IgD-negative memory B cell (primary cell): ENCODE measurements at regions not wholly inside any gene's neighbourhood (a gene's known extent, or its start where the extent isn't known, plus 50 kb on each side); places are given as distances from the start of the nearest gene placed in this dataset.
"Not testable (repeated sequence)": the region's sequence is repeated elsewhere in the genome, so short reads cannot be mapped to it uniquely, and the experiment has no call there.

Experiments used
- H3K27ac Mint-ChIP-seq, 3 donors: one replicate each; pipeline ENCODE4 v1.8.0; 2020 to 2022; ENCODE audit warnings: mild to moderate bottlenecking in 3 of 3, mixed read lengths in 3 of 3, moderate library complexity in 1 of 3
- H3K27me3 Mint-ChIP-seq: one replicate; pipeline ENCODE4 v1.8.0; 2021; ENCODE audit warnings: mixed read lengths
- H3K36me3 Mint-ChIP-seq: one replicate; pipeline ENCODE4 v1.8.0; 2020; ENCODE audit warnings: mild to moderate bottlenecking, mixed read lengths
- H3K4me1 Mint-ChIP-seq, 3 donors: one replicate each; pipeline ENCODE4 v1.8.0; 2020 to 2022; ENCODE audit warnings: mixed read lengths in 3 of 3, mild to moderate bottlenecking in 1 of 3
- H3K4me3 Mint-ChIP-seq, 4 donors: one replicate each; pipeline ENCODE4 v1.8.0; 2020 to 2022; ENCODE audit warnings: mild to moderate bottlenecking in 4 of 4, mixed read lengths in 4 of 4, moderate library complexity in 3 of 4
- H3K9me3 Mint-ChIP-seq, 3 donors: one replicate each; pipeline ENCODE4 v1.8.0; 2020 to 2021; ENCODE audit warnings: mixed read lengths in 3 of 3, mild to moderate bottlenecking in 1 of 3

GRCh38 chr5:28877050-28877449, 1838.7 kb upstream of the CDH9 start:
- Mint-ChIP-seq H3K27me3 (no peaks in the 10 kb centered on the region), H3K4me3 (no peak overlapping the region), H3K36me3 (peaks cover 2% of the 10 kb centered on the region), H3K4me1 (no peaks in the 10 kb centered on the region), H3K9me3 (peaks cover 2 to 4% (median 4%) of the 10 kb centered on the region in 3 donors), H3K27ac (no peak overlapping the region)

GRCh38 chr5:28864006-28864405, 1825.6 kb upstream of the CDH9 start:
- Mint-ChIP-seq H3K4me3 (no peak overlapping the region), H3K9me3 (peaks cover 0 to 9% (median 0%) of the 10 kb centered on the region in 3 donors), H3K27me3 (no peaks in the 10 kb centered on the region), H3K36me3 (no peaks in the 10 kb centered on the region), H3K27ac (no peak overlapping the region), H3K4me1 (no peaks in the 10 kb centered on the region)

DNA sequence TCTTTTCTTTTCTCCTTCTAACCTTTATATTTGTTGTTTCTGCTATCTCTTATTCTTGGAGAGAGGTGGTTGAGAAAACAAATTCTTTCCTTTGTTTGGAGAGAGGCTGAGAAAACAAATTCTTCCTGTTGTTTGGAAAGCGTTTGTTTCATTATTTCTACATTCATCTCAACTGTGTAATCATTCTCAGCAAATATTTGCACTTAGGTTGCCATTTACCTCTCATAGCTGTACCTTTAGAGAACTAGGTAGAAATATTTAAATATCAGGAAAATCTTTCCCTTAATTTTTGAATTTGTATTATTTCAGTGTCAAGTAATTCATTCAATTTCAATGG, 1824.4 kb upstream of the CDH9 start:
- no peaks in the 10 kb centered on the region for H3K4me1 Mint-ChIP-seq
- H3K4me3 Mint-ChIP-seq = no peak overlapping the region
- no peaks in the 10 kb centered on the region for H3K36me3 Mint-ChIP-seq
- H3K27ac Mint-ChIP-seq = no peak overlapping the region
- H3K9me3 Mint-ChIP-seq = peaks cover 0 to 10% (median 0%) of the 10 kb centered on the region in 3 donors
- H3K27me3 Mint-ChIP-seq = no peaks in the 10 kb centered on the region

GRCh38 chr5:28862137-28862859, 1823.9 kb upstream of the CDH9 start:
- no peaks in the 10 kb centered on the region for H3K27me3 Mint-ChIP-seq
- no peak overlapping the region for H3K4me3 Mint-ChIP-seq
- H3K27ac Mint-ChIP-seq = no peak overlapping the region
- no peaks in the 10 kb centered on the region for H3K4me1 Mint-ChIP-seq
- H3K9me3 Mint-ChIP-seq = peaks cover 0 to 10% (median 0%) of the 10 kb centered on the region in 3 donors
- no peaks in the 10 kb centered on the region for H3K36me3 Mint-ChIP-seq

DNA sequence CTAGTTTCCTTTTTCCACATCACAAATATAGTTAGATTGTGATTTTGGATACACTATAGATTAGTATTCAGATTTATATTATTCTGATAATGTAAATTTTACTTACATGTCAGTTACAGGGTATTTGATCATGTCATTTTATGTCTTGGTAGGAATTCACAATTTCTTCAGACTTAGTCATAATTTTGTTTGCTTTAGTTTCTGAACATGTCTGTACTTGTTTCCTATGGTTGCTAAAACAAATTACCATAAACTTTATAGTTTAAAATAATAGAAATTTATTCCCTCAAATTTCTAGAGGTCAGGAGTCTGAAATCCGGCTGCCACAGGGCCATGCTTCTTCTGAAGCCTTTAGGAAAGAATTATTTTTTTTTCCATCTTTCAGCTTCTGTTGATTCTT, 1817.2 kb upstream of the CDH9 start:
- Mint-ChIP-seq H3K36me3 (no peaks in the 10 kb centered on the region), H3K27me3 (no peaks in the 10 kb centered on the region), H3K4me1 (no peaks in the 10 kb centered on the region), H3K27ac (no peak overlapping the region), H3K9me3 (peaks cover 3 to 11% (median 3%) of the 10 kb centered on the region in 3 donors), H3K4me3 (no peak overlapping the region)

DNA sequence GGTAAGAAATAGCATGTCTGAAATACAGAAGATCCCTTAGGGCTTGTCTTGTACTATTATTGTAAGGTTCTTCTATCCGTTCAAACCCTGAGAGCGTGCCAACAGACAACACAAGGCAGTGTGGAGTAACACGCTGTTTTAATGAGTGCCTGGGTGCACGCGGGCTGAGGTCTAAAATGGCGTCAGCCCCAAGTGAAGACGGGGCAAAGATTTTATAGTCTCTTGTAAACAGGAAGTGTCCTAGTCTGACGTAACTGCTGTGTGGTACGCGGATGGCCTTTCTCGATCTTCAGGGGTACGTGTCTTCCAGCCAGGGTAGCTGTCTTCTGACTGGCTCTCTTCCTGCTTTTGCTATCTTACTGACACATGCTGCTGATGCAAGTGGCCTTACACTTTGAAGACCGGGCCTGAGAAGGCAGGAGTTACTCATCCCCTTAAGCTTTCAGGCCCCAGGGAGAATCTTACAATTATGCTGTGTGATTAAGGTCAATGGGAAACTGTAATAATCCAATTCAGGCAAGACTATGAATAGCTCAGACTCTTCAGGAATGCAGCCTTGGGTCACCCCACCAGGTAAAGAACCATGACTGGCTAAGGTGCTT, 1812.0 kb upstream of the CDH9 start:
- H3K36me3 Mint-ChIP-seq = no peaks in the 10 kb centered on the region
- no peaks in the 10 kb centered on the region for H3K4me1 Mint-ChIP-seq
- no peaks in the 10 kb centered on the region for H3K27me3 Mint-ChIP-seq
- H3K27ac Mint-ChIP-seq = no peak overlapping the region
- no peak overlapping the region for H3K4me3 Mint-ChIP-seq
- peaks cover 3 to 15% (median 4%) of the 10 kb centered on the region in 3 donors for H3K9me3 Mint-ChIP-seq

DNA sequence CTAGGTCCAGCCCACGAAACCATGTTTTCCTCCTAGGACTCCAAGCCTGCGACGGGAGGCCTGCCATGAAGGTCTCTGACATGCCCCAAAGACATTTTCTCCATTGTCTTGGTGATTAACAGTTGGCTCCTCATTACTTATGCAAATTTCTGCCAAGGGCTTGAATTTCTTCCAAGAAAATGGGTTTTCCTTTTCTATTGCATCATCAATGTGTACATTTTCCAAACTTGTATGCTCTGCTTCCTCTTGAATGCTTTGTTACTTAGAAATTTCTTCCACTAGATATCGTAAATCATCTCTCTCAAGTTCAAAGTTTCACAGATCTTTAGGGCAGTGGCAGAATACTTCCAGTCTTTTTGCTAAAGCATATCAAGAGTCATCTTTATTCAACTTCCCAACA, 1792.7 kb upstream of the CDH9 start:
- Mint-ChIP-seq H3K4me1 (no peaks in the 10 kb centered on the region), H3K27me3 (no peaks in the 10 kb centered on the region), H3K4me3 (no peak overlapping the region), H3K36me3 (peaks cover 2% of the 10 kb centered on the region), H3K9me3 (peaks cover 2 to 9% (median 3%) of the 10 kb centered on the region in 3 donors), H3K27ac (no peak overlapping the region)

- Mint-ChIP-seq H3K4me1 (peaks cover 0 to 2% (median 0%) of the 10 kb centered on the region in 3 donors), H3K9me3 (peaks cover 3 to 8% (median 6%) of the 10 kb centered on the region in 3 donors), H3K36me3 (no peaks in the 10 kb centered on the region)
Measured at GRCh38 chr5:28823231-28823630, 1784.8 kb upstream of the CDH9 start.

DNA sequence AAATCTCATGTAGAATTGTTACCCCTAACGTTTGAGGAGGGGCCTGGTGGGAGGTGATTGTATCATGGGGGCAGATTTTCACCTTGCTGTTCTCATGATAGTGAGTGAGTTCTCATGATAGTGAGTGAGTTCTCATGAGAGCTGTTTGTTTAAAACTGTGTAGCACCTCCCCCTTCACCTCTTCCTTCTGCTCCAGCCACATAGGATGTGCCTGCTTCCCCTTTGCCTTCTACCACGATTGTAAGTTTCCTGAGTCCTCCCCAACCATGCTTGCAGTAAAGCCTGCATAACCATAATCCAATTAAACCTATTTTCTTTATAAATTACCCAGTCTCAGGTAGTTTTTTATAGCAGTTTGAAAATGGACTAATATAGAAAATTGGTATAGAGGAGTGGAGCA, 1783.7 kb upstream of the CDH9 start:
- no peak overlapping the region for H3K27ac Mint-ChIP-seq
- H3K4me1 Mint-ChIP-seq = peaks cover 0 to 2% (median 0%) of the 10 kb centered on the region in 3 donors
- H3K4me3 Mint-ChIP-seq = no peak overlapping the region
- no peaks in the 10 kb centered on the region for H3K27me3 Mint-ChIP-seq
- no peaks in the 10 kb centered on the region for H3K36me3 Mint-ChIP-seq
- peaks cover 3 to 8% (median 6%) of the 10 kb centered on the region in 3 donors for H3K9me3 Mint-ChIP-seq

More at GRCh38 chr5:28823231-28823630, 1784.8 kb upstream of the CDH9 start:
- H3K27me3 Mint-ChIP-seq = no peaks in the 10 kb centered on the region
- no peak overlapping the region for H3K4me3 Mint-ChIP-seq
- H3K27ac Mint-ChIP-seq = no peak overlapping the region

- no peak overlapping the region for H3K27ac Mint-ChIP-seq
- H3K9me3 Mint-ChIP-seq = peaks cover 2 to 5% (median 3%) of the 10 kb centered on the region in 3 donors
- no peaks in the 10 kb centered on the region for H3K4me1 Mint-ChIP-seq
- H3K4me3 Mint-ChIP-seq = no peak overlapping the region
- H3K36me3 Mint-ChIP-seq = no peaks in the 10 kb centered on the region
- H3K27me3 Mint-ChIP-seq = no peaks in the 10 kb centered on the region
Measured at GRCh38 chr5:28810751-28811136, 1772.4 kb upstream of the CDH9 start.

DNA sequence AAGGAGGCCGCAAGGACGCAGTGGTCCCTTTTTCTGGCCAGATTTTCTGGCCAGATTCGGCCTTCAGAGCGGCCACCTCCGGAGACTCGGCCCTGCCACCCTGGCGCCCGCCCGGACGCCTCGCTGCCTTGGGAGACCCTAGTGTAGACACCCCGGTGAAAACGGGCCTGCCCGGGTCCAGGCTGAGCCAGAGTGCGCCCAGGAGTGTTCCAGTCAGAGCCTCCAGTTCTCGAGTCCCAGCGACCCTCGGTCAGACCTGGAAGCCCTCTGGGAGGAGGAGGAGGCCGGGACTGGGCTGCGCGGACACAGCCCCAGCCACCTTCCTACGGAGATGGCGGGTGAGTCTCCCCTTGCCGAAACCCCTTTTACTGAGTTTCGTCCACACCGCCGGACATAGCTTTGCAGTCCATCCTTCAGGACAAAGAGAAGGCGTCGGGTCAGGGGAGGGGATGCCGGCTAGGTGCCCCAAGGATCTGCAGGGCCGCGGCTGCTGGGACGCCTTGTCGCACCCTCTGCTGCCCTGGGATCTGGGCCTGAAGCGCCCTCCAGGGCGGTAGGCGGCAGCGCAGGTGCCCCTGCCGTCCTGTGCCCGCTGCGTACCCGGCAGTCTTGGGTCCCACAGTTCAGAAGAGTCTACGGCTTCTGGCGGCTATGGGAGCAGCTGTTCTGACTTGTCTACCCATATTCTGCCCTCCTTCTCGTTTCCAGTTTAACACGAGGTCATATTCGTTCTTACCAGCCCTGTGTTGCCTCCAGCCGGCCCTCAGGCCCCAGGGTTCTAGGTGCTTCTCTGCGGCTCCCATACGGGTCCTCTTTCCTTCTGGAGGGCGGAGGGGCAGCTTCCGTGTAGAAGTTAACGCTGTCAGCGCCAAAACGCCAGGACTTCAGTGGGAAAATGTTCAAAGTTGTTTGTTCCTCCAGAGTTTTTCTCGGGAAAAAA, 1771.7 kb upstream of the CDH9 start:
- H3K36me3 Mint-ChIP-seq = no peaks in the 10 kb centered on the region
- H3K27me3 Mint-ChIP-seq = no peaks in the 10 kb centered on the region
- H3K4me1 Mint-ChIP-seq = no peaks in the 10 kb centered on the region
- H3K27ac Mint-ChIP-seq = no peak overlapping the region
- H3K4me3 Mint-ChIP-seq = no peak overlapping the region
- H3K9me3 Mint-ChIP-seq = peaks cover 2 to 5% (median 3%) of the 10 kb centered on the region in 3 donors

- Mint-ChIP-seq H3K4me1 (no peaks in the 10 kb centered on the region), H3K4me3 (no peak overlapping the region), H3K9me3 (peaks cover under 1 to 5% (median 2%) of the 10 kb centered on the region in 3 donors), H3K27me3 (no peaks in the 10 kb centered on the region), H3K27ac (no peak overlapping the region), H3K36me3 (peaks cover 2% of the 10 kb centered on the region)
Measured at GRCh38 chr5:28808967-28809810, 1770.8 kb upstream of the CDH9 start.

DNA sequence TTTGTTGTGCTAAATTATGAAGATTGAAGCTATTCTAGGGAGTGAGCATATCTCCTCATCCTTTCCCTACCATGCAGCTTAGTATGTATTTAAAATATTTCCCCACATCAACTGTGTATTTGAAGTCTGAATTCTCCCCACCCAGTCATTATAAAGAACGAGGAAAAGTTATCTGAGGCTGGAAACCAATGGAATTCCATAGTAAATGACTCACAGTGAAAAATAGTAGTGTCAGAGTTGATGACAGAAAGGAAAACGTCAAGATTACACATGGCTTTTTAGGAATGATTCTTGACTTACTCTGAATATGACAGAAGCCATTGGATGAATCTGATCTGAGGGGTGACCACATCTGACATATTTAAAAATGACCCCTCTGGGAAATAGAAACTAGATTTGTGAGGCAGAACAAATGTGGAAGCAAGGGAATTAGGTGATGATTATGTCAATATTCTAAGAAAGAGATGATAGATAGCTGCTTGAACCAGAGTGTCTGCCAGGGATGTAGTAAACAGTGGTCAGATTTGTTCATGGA, 1768.9 kb upstream of the CDH9 start:
- Mint-ChIP-seq H3K27me3 (no peaks in the 10 kb centered on the region), H3K27ac (no peak overlapping the region), H3K36me3 (peaks cover 2% of the 10 kb centered on the region), H3K9me3 (peaks cover 0 to 5% (median 2%) of the 10 kb centered on the region in 3 donors), H3K4me3 (no peak overlapping the region), H3K4me1 (no peaks in the 10 kb centered on the region)

DNA sequence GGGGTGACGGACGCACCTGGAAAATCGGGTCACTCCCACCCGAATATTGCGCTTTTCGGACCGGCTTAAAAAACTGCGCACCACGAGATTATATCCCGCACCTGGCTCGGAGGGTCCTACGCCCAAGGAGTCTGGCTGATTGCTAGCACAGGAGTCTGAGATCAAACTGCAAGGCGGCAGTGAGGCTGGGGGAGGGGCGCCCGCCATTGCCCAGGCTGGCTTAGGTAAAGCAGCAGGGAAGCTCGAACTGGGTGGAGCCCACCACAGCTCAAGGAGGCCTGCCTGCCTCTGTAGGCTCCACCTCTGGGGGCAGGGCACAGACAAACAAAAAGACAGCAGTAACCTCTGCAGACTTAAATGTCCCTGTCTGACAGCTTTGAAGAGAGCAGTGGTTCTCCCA, 1760.6 kb upstream of the CDH9 start:
- not testable (repeated sequence) for H3K4me3 Mint-ChIP-seq, H3K27me3 Mint-ChIP-seq, H3K36me3 Mint-ChIP-seq, H3K9me3 Mint-ChIP-seq, H3K4me1 Mint-ChIP-seq, H3K27ac Mint-ChIP-seq
